ENCODE measurements at regions not wholly inside any gene's neighbourhood (a gene's known extent, or its start where the extent isn't known, plus 50 kb on each side); places are given as distances from the start of the nearest gene placed in this dataset.

GRCh38 chr2:6281524-6281923 is 584.2 kb downstream of the CMPK2 start:
- no peak for DNase-seq (ENCODE audit: low read depth)
- H3K4me3 ChIP-seq (ENCODE audit: low read depth, low read length): no peak overlapping the region
- TF ChIP-seq CTCF (IDR thresholded peaks at IDR 0.05; ENCODE audit: low read depth, low read length) (no peak), MAX (IDR thresholded peaks at IDR 0.05; ENCODE audit: low read depth, low read length) (no peak), POLR2A (IDR thresholded peaks at IDR 0.05; ENCODE audit: extremely low read depth, insufficient read length) (no peak), MYC (IDR thresholded peaks at IDR 0.05; ENCODE audit: low read depth, low read length) (no peak)

- no peak overlapping the region for H3K4me3 ChIP-seq (ENCODE audit: low read depth, low read length)
- DNase-seq (ENCODE audit: low read depth): no peak
- TF ChIP-seq MAX (IDR thresholded peaks at IDR 0.05; ENCODE audit: low read depth, low read length) (no peak), POLR2A (IDR thresholded peaks at IDR 0.05; ENCODE audit: extremely low read depth, insufficient read length) (no peak), MYC (IDR thresholded peaks at IDR 0.05; ENCODE audit: low read depth, low read length) (no peak), CTCF (IDR thresholded peaks at IDR 0.05; ENCODE audit: low read depth, low read length) (no peak)
These were observed 582.4 kb downstream of the CMPK2 start for GRCh38 chr2:6283259-6283658.

- H3K4me3 ChIP-seq (ENCODE audit: low read depth, low read length): no peak overlapping the region
- TF ChIP-seq MAX (IDR thresholded peaks at IDR 0.05; ENCODE audit: low read depth, low read length): no peak
- TF ChIP-seq MYC (IDR thresholded peaks at IDR 0.05; ENCODE audit: low read depth, low read length): no peak
- no peak for TF ChIP-seq POLR2A (IDR thresholded peaks at IDR 0.05; ENCODE audit: extremely low read depth, insufficient read length)
- no peak for TF ChIP-seq CTCF (IDR thresholded peaks at IDR 0.05; ENCODE audit: low read depth, low read length)
- no peak for DNase-seq (ENCODE audit: low read depth)
These were observed 578.3 kb downstream of the CMPK2 start for GRCh38 chr2:6287406-6287805.

- DNase-seq (ENCODE audit: low read depth): no peak
- TF ChIP-seq MYC (IDR thresholded peaks at IDR 0.05; ENCODE audit: low read depth, low read length): no peak
- TF ChIP-seq CTCF (IDR thresholded peaks at IDR 0.05; ENCODE audit: low read depth, low read length): no peak
- no peak for TF ChIP-seq MAX (IDR thresholded peaks at IDR 0.05; ENCODE audit: low read depth, low read length)
- no peak for TF ChIP-seq POLR2A (IDR thresholded peaks at IDR 0.05; ENCODE audit: extremely low read depth, insufficient read length)
- H3K4me3 ChIP-seq (ENCODE audit: low read depth, low read length): no peak overlapping the region
These were observed 576.9 kb downstream of the CMPK2 start for GRCh38 chr2:6288791-6289190.

GRCh38 chr2:6290217-6291015 is 575.3 kb downstream of the CMPK2 start:
- H3K4me3 ChIP-seq (ENCODE audit: low read depth, low read length): no peak overlapping the region
- DNase-seq (ENCODE audit: low read depth): no peak
- TF ChIP-seq CTCF (IDR thresholded peaks at IDR 0.05; ENCODE audit: low read depth, low read length) (no peak), POLR2A (IDR thresholded peaks at IDR 0.05; ENCODE audit: extremely low read depth, insufficient read length) (no peak), MYC (IDR thresholded peaks at IDR 0.05; ENCODE audit: low read depth, low read length) (no peak), MAX (IDR thresholded peaks at IDR 0.05; ENCODE audit: low read depth, low read length) (no peak)
